ENCODE measurements at regions not wholly inside any gene's neighbourhood (a gene's known extent, or its start where the extent isn't known, plus 50 kb on each side); places are given as distances from the start of the nearest gene placed in this dataset.

DNA sequence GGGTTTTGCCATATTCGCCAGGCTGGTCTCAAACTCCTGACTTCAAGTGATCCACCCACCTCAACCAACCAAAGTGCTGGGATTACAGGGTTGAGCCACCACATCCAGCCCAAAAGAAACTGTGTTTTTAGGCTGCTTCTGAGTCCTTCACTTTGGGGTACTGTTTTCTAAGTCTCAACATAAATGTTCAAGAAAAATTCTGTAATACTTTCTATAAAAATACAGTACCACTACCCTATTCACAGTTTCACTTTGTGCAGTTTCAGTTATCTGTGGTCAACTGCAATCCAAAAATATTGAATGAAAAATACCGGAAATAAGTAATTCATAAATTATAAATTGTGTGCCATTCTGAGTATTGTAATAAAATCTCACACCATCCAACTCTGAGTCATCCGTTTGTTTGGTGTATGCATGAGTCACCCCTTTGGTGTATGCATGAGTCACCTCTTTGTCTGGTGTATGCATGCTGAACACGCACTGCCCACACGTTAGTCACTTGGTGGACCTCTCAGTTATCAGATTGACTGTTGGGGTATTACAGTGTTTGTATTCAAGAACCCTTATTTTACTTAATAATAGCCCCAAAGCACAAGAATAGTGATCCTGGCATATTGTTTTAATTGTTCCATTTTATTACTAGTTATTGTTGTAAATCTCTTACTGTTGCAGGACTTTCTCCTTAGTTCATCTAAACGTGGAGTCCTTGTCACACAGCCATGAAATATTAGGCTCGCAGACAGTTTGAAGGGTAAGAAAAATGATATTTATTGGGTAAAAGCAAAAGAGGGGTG, 190.2 kb downstream of the FSCB start:
- DNase-seq (no peak), ATAC-seq (ENCODE audit: low read depth) (no peak)
- H3K27me3 Mint-ChIP-seq, result no peaks in the 10 kb centered on the region
- intact Hi-C loops (cut with micrococcal nuclease), result no loop called here
- POLR2A ChIA-PET, result no interaction called here
- H3K36me3 Mint-ChIP-seq (ENCODE audit: low read depth), result no peaks in the 10 kb centered on the region
- H3K4me1 Mint-ChIP-seq, result no peaks in the 10 kb centered on the region
- CTCF ChIA-PET, result no interaction called here
- TF ChIP-seq, protein P1, sequence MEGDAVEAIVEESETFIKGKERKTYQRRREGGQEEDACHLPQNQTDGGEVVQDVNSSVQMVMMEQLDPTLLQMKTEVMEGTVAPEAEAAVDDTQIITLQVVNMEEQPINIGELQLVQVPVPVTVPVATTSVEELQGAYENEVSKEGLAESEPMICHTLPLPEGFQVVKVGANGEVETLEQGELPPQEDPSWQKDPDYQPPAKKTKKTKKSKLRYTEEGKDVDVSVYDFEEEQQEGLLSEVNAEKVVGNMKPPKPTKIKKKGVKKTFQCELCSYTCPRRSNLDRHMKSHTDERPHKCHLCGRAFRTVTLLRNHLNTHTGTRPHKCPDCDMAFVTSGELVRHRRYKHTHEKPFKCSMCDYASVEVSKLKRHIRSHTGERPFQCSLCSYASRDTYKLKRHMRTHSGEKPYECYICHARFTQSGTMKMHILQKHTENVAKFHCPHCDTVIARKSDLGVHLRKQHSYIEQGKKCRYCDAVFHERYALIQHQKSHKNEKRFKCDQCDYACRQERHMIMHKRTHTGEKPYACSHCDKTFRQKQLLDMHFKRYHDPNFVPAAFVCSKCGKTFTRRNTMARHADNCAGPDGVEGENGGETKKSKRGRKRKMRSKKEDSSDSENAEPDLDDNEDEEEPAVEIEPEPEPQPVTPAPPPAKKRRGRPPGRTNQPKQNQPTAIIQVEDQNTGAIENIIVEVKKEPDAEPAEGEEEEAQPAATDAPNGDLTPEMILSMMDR (IDR thresholded peaks at IDR 0.05), result no peak
- H3K27ac Mint-ChIP-seq, result no peak overlapping the region
- no peaks in the 10 kb centered on the region for H3K9me3 Mint-ChIP-seq
- H3K4me3 Mint-ChIP-seq, result no peak overlapping the region

DNA sequence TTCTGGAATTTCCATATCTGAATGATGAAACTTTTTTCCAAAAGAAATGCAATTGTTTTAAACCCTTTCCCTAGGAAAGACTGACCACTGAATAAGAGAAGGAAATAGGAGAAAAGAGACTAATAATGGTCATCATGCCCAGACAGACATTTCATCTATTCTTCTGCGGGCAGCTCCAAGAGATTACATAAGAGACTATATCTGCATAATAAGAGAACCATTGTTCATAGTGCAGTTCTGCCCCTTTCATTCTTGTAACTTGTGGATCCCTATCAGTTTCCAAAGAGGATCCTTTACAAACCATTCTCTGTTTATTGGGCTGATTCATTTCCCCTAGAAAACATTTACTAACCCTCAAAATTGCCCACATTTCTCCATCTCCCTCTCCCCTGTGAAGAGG, 197.8 kb downstream of the FSCB start:
- CTCF ChIA-PET, result no interaction called here

DNA sequence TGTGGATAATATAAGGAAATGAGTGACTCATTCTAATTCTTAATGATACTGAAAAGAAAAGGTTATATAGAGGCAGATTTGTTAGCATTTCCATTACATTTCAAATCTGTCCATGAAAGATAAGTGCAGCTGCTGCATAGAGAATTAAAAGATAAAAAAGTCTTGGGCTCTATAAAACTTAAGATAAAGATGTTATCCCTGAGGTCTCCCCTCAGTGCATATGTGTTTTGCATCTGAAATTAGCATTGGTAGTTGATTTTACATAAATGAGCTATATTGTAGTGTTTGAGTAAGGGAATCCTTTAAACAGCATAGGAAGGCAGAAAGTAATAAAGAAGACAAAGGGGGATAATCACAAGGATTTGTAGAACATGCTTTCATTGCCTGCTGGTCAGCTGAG, 206.2 kb downstream of the FSCB start:
- CTCF ChIA-PET, result no interaction called here
- TF ChIP-seq, protein P1 (IDR thresholded peaks at IDR 0.05), result no peak

More for the DNA sequence above, 197.8 kb downstream of the FSCB start:
- Mint-ChIP-seq H3K27ac (no peak overlapping the region), H3K9me3 (peaks cover 3% of the 10 kb centered on the region), H3K36me3 (ENCODE audit: low read depth) (no peaks in the 10 kb centered on the region), H3K4me3 (no peak overlapping the region), H3K27me3 (no peaks in the 10 kb centered on the region), H3K4me1 (no peaks in the 10 kb centered on the region)
- ATAC-seq (ENCODE audit: low read depth) (no peak), DNase-seq (no peak)
- POLR2A ChIA-PET, result no interaction called here
- intact Hi-C loops (cut with micrococcal nuclease), result no loop called here
- TF ChIP-seq, protein P1 (IDR thresholded peaks at IDR 0.05), result no peak

DNA sequence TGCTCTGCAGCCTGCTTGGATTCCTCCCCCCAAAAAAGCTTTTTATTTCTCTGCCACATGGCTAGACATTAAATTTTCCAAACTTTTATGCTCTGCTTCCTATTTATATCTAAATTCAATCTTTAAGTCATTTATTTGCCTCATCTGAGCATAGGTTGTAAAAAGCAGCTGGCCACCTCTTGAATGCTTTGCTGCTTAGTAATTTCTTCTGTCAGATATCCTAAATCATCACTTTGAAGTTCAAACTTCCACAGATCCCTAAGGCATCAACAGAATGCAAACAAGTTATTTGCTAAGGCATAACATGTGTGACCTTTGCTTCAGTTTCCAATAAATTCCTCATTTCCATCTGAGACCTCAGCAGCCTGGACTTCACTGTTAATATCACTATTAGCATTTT, 209.6 kb downstream of the FSCB start:
- Mint-ChIP-seq H3K9me3 (peaks cover 6% of the 10 kb centered on the region), H3K4me1 (no peaks in the 10 kb centered on the region), H3K4me3 (no peak overlapping the region), H3K36me3 (ENCODE audit: low read depth) (no peaks in the 10 kb centered on the region), H3K27me3 (no peaks in the 10 kb centered on the region), H3K27ac (no peak overlapping the region)
- POLR2A ChIA-PET, result no interaction called here
- intact Hi-C loops (cut with micrococcal nuclease), result no loop called here
- CTCF ChIA-PET, result no interaction called here
- TF ChIP-seq, protein P1 (IDR thresholded peaks at IDR 0.05), result no peak
- ATAC-seq (ENCODE audit: low read depth) (no peak), DNase-seq (no peak)

More for the DNA sequence above, 206.2 kb downstream of the FSCB start:
- no peak overlapping the region for H3K27ac Mint-ChIP-seq
- ATAC-seq (ENCODE audit: low read depth) (no peak), DNase-seq (no peak)
- POLR2A ChIA-PET, result no interaction called here
- no peaks in the 10 kb centered on the region for H3K4me1 Mint-ChIP-seq
- H3K36me3 Mint-ChIP-seq (ENCODE audit: low read depth), result no peaks in the 10 kb centered on the region
- no peak overlapping the region for H3K4me3 Mint-ChIP-seq
- intact Hi-C loops (cut with micrococcal nuclease), result no loop called here
- peaks cover 6% of the 10 kb centered on the region for H3K9me3 Mint-ChIP-seq
- H3K27me3 Mint-ChIP-seq, result no peaks in the 10 kb centered on the region

DNA sequence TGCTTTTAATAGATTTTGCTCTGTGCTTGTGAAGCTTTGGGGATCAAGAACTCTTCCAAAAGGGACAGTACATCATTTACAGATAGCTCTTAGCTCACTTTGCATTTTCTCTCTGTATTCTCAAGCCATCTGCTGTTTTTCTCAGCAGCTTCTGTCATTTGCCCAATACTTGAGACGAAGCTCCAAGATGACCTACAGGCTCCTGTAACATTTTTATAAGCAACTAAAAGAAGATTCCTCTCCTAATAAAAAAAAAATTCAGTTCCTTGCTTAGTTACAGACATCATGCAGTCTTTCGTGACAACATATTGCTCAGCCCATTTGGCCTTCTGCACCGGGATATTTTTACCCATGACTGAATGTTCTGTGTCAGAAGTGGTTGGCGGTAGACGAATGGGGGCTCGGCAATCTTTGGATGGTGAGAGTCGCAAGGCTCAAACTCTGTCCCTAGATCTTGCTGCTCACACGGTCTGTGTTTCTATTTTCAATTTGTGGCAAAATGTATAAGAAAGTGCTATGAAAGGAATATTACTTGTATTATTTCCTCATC, 215.6 kb downstream of the FSCB start:
- ATAC-seq (ENCODE audit: low read depth) (no peak), DNase-seq (no peak)
- no peak overlapping the region for H3K4me3 Mint-ChIP-seq
- ChIA-PET POLR2A (no interaction called here), CTCF (no interaction called here)
- no peaks in the 10 kb centered on the region for H3K4me1 Mint-ChIP-seq
- intact Hi-C loops (cut with micrococcal nuclease), result no loop called here
- H3K27me3 Mint-ChIP-seq, result no peaks in the 10 kb centered on the region
- no peaks in the 10 kb centered on the region for H3K36me3 Mint-ChIP-seq (ENCODE audit: low read depth)
- H3K9me3 Mint-ChIP-seq, result peaks cover 2% of the 10 kb centered on the region
- TF ChIP-seq, protein P1 (IDR thresholded peaks at IDR 0.05), result no peak
- no peak overlapping the region for H3K27ac Mint-ChIP-seq
